ENCODE measurements at regions not wholly inside any gene's neighbourhood (a gene's known extent, or its start where the extent isn't known, plus 50 kb on each side); places are given as distances from the start of the nearest gene placed in this dataset.

DNA sequence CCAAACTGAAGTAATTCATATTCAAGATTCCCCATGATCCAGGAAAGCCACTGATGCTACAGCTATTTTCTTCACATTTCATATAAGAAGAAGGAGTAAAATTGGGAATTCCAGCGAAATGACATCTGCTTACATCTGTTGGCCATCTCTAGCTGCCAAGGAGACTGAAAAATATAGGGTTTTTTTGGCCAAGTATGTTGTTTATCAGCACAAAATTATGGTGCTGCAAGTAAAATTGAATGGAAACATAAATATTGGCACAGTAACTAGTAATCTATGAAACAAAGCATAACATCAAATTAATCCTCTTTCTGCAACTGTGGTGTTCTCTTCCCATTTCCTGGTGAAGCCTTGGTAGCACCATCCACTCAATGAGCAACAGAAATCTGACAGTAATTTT is 649.5 kb upstream of the ZNF804A start:
- Histone ChIP-seq H2BK5ac (ENCODE audit: low read length) (no peak overlapping the region), H3K9ac (ENCODE audit: low read length) (no peak overlapping the region), H3K79me1 (ENCODE audit: low read length) (no peaks in the 10 kb centered on the region), H3K18ac (ENCODE audit: low read length) (no peak overlapping the region), H3K36me3 (ENCODE audit: control insufficient read depth, insufficient read depth, low read length) (no peaks in the 10 kb centered on the region), H3K56ac (ENCODE audit: low read length) (no peak overlapping the region), H3K4ac (ENCODE audit: low read depth, low read length) (no peak overlapping the region), H3K27ac (ENCODE audit: low read depth, low read length) (no peak overlapping the region), H4K5ac (ENCODE audit: low read length) (no peak overlapping the region), H2BK120ac (ENCODE audit: low read depth, low read length) (no peak overlapping the region), H4K8ac (ENCODE audit: low read depth, low read length) (no peak overlapping the region), H3K4me1 (ENCODE audit: control insufficient read depth, low read depth, low read length) (no peaks in the 10 kb centered on the region), H3K4me3 (ENCODE audit: low read length) (no peak overlapping the region), H2AK5ac (ENCODE audit: low read length) (no peak overlapping the region), H3K23ac (ENCODE audit: low read length) (no peak overlapping the region), H3K4me2 (ENCODE audit: low read length) (no peak overlapping the region), H3K79me2 (ENCODE audit: control insufficient read depth, insufficient read depth, low read length) (no peaks in the 10 kb centered on the region), H3K27me3 (ENCODE audit: insufficient read depth, low read length, poor library complexity) (no peaks in the 10 kb centered on the region), H2BK15ac (replicated peaks; ENCODE audit: low read depth) (no peak overlapping the region)
- no CpG with 5 or more reads among the region's 1 CpG for WGBS (ENCODE audit: extremely low coverage, insufficient coverage, low lambda C conversion rate)
- DNase-seq = no peak

DNA sequence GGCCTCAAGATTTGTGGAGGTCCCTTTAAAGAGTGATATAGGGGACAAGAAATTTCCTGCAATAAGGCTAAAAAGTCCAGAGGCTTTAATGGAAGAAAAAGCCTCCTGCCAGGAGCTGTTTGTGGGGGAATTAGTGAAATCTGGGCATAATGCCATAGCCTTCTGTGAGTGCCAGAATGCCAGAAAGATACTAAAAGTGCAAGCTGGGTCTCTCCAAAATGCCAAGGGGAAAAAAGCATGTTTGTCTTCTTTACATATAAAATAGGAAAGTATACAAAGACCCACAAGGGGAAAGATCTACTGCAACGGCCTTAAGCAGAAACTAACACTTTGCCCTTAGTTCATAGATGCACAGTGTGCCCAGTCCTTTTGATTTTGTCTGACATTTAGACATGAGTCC is 647.7 kb upstream of the ZNF804A start:
- no peak for DNase-seq
- Histone ChIP-seq H3K36me3 (ENCODE audit: control insufficient read depth, insufficient read depth, low read length) (no peaks in the 10 kb centered on the region), H3K4me1 (ENCODE audit: control insufficient read depth, low read depth, low read length) (no peaks in the 10 kb centered on the region), H3K4ac (ENCODE audit: low read depth, low read length) (no peak overlapping the region), H3K27ac (ENCODE audit: low read depth, low read length) (no peak overlapping the region), H3K4me2 (ENCODE audit: low read length) (no peak overlapping the region), H2BK120ac (ENCODE audit: low read depth, low read length) (no peak overlapping the region), H3K4me3 (ENCODE audit: low read length) (no peak overlapping the region), H3K79me1 (ENCODE audit: low read length) (no peaks in the 10 kb centered on the region), H2BK15ac (replicated peaks; ENCODE audit: low read depth) (no peak overlapping the region), H2AK5ac (ENCODE audit: low read length) (no peak overlapping the region), H3K79me2 (ENCODE audit: control insufficient read depth, insufficient read depth, low read length) (no peaks in the 10 kb centered on the region), H3K56ac (ENCODE audit: low read length) (no peak overlapping the region), H4K5ac (ENCODE audit: low read length) (no peak overlapping the region), H4K8ac (ENCODE audit: low read depth, low read length) (no peak overlapping the region), H3K23ac (ENCODE audit: low read length) (no peak overlapping the region), H2BK5ac (ENCODE audit: low read length) (no peak overlapping the region), H3K9ac (ENCODE audit: low read length) (no peak overlapping the region), H3K18ac (ENCODE audit: low read length) (peak overlapping the region; percentile 39), H3K27me3 (ENCODE audit: insufficient read depth, low read length, poor library complexity) (no peaks in the 10 kb centered on the region)
- no CpG with 5 or more reads among the region's 1 CpG for WGBS (ENCODE audit: extremely low coverage, insufficient coverage, low lambda C conversion rate)

DNA sequence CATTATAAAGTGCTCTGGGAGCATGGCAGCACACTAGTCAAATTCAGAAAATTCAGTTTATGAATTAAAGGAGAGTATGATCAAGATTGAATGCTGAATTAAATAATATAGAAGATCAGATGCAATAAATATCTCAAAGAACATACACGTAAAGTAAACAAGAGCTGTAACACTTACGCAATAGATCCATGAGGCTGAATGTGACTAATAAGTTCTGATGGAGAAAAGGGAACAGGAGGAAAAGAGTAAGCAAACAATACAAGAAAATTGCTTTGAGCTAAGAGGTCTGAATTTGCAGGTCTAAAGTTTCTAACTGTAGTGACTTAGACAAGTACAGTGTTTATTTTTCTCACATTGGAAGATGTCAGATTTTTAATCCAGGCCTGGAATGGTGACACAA is 646.7 kb upstream of the ZNF804A start:
- Histone ChIP-seq H2BK120ac (ENCODE audit: low read depth, low read length) (no peak overlapping the region), H2AK5ac (ENCODE audit: low read length) (no peak overlapping the region), H3K4me1 (ENCODE audit: control insufficient read depth, low read depth, low read length) (no peaks in the 10 kb centered on the region), H3K79me1 (ENCODE audit: low read length) (no peaks in the 10 kb centered on the region), H3K79me2 (ENCODE audit: control insufficient read depth, insufficient read depth, low read length) (no peaks in the 10 kb centered on the region), H4K5ac (ENCODE audit: low read length) (no peak overlapping the region), H3K56ac (ENCODE audit: low read length) (no peak overlapping the region), H2BK15ac (replicated peaks; ENCODE audit: low read depth) (no peak overlapping the region), H2BK5ac (ENCODE audit: low read length) (no peak overlapping the region), H4K8ac (ENCODE audit: low read depth, low read length) (no peak overlapping the region), H3K9ac (ENCODE audit: low read length) (no peak overlapping the region), H3K36me3 (ENCODE audit: control insufficient read depth, insufficient read depth, low read length) (no peaks in the 10 kb centered on the region), H3K27me3 (ENCODE audit: insufficient read depth, low read length, poor library complexity) (no peaks in the 10 kb centered on the region), H3K4ac (ENCODE audit: low read depth, low read length) (no peak overlapping the region), H3K18ac (ENCODE audit: low read length) (no peak overlapping the region), H3K23ac (ENCODE audit: low read length) (no peak overlapping the region), H3K4me2 (ENCODE audit: low read length) (no peak overlapping the region), H3K4me3 (ENCODE audit: low read length) (no peak overlapping the region), H3K27ac (ENCODE audit: low read depth, low read length) (no peak overlapping the region)
- DNase-seq = no peak
- no CpG with 5 or more reads among the region's 2 CpGs for WGBS (ENCODE audit: extremely low coverage, insufficient coverage, low lambda C conversion rate)

DNA sequence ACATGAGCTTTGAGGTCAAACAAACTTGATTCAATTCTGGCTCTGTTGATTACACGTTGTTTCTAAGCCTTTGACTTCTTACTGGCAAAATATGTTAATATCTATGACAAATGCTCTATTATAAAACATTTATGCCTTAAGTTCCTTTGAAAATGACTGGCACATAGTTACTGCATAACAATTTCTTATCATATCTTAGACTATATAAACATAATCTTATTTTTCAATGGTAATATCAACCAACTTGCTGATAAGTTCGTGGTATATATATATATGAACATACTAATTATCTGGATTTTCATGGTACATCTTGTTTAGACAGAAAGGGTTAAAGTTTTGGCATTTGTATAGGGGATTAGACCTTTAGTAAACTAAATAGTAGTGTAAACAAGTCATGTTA is 645.6 kb upstream of the ZNF804A start:
- no peak overlapping the region for H4K8ac ChIP-seq (ENCODE audit: low read depth, low read length)
- no peak overlapping the region for H2BK15ac ChIP-seq (replicated peaks; ENCODE audit: low read depth)
- WGBS (ENCODE audit: extremely low coverage, insufficient coverage, low lambda C conversion rate) = no CpG with 5 or more reads among the region's 2 CpGs
- no peak overlapping the region for H3K18ac ChIP-seq (ENCODE audit: low read length)
- H3K56ac ChIP-seq (ENCODE audit: low read length) = no peak overlapping the region
- H2AK5ac ChIP-seq (ENCODE audit: low read length) = no peak overlapping the region
- H3K79me1 ChIP-seq (ENCODE audit: low read length) = no peaks in the 10 kb centered on the region
- no peak overlapping the region for H3K9ac ChIP-seq (ENCODE audit: low read length)
- H3K36me3 ChIP-seq (ENCODE audit: control insufficient read depth, insufficient read depth, low read length) = no peaks in the 10 kb centered on the region
- no peaks in the 10 kb centered on the region for H3K27me3 ChIP-seq (ENCODE audit: insufficient read depth, low read length, poor library complexity)
- H2BK5ac ChIP-seq (ENCODE audit: low read length) = no peak overlapping the region
- H3K27ac ChIP-seq (ENCODE audit: low read depth, low read length) = no peak overlapping the region
- H3K79me2 ChIP-seq (ENCODE audit: control insufficient read depth, insufficient read depth, low read length) = no peaks in the 10 kb centered on the region
- DNase-seq = no peak
- H2BK120ac ChIP-seq (ENCODE audit: low read depth, low read length) = no peak overlapping the region
- H3K4me3 ChIP-seq (ENCODE audit: low read length) = no peak overlapping the region
- no peak overlapping the region for H3K4me2 ChIP-seq (ENCODE audit: low read length)
- no peak overlapping the region for H3K4ac ChIP-seq (ENCODE audit: low read depth, low read length)
- no peak overlapping the region for H4K5ac ChIP-seq (ENCODE audit: low read length)
- H3K23ac ChIP-seq (ENCODE audit: low read length) = no peak overlapping the region
- H3K4me1 ChIP-seq (ENCODE audit: control insufficient read depth, low read depth, low read length) = no peaks in the 10 kb centered on the region

DNA sequence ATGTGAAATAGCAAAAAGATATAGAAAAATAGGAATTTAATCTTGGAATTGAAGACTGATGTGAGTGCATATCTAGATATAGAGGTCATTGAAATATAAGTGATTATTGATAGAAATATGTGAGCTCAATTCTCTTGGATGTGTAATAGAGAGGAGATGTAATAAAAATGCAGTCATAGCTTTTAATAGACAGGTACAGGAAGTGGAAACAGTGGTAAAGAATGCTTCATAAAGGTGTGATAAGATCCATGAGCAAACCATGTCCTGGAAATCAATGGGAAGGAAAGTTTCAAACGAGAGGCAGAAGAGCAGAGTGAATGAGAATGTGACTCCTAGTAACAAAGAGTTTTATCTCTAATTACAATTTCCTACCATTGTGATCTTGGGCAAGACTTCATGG is 634.7 kb upstream of the ZNF804A start:
- Histone ChIP-seq H3K4me1 (ENCODE audit: control insufficient read depth, low read depth, low read length) (no peaks in the 10 kb centered on the region), H3K79me1 (ENCODE audit: low read length) (no peaks in the 10 kb centered on the region), H3K56ac (ENCODE audit: low read length) (no peak overlapping the region), H3K18ac (ENCODE audit: low read length) (no peak overlapping the region), H3K27ac (ENCODE audit: low read depth, low read length) (no peak overlapping the region), H3K36me3 (ENCODE audit: control insufficient read depth, insufficient read depth, low read length) (no peaks in the 10 kb centered on the region), H3K4ac (ENCODE audit: low read depth, low read length) (no peak overlapping the region), H3K9ac (ENCODE audit: low read length) (no peak overlapping the region), H4K8ac (ENCODE audit: low read depth, low read length) (no peak overlapping the region), H3K4me2 (ENCODE audit: low read length) (no peak overlapping the region), H4K5ac (ENCODE audit: low read length) (no peak overlapping the region), H2BK15ac (replicated peaks; ENCODE audit: low read depth) (no peak overlapping the region), H3K4me3 (ENCODE audit: low read length) (no peak overlapping the region), H2BK120ac (ENCODE audit: low read depth, low read length) (no peak overlapping the region), H2BK5ac (ENCODE audit: low read length) (no peak overlapping the region), H3K79me2 (ENCODE audit: control insufficient read depth, insufficient read depth, low read length) (no peaks in the 10 kb centered on the region), H3K23ac (ENCODE audit: low read length) (no peak overlapping the region), H2AK5ac (ENCODE audit: low read length) (no peak overlapping the region), H3K27me3 (ENCODE audit: insufficient read depth, low read length, poor library complexity) (no peaks in the 10 kb centered on the region)
- no CpG with 5 or more reads among the region's 1 CpG for WGBS (ENCODE audit: extremely low coverage, insufficient coverage, low lambda C conversion rate)
- no peak for DNase-seq

DNA sequence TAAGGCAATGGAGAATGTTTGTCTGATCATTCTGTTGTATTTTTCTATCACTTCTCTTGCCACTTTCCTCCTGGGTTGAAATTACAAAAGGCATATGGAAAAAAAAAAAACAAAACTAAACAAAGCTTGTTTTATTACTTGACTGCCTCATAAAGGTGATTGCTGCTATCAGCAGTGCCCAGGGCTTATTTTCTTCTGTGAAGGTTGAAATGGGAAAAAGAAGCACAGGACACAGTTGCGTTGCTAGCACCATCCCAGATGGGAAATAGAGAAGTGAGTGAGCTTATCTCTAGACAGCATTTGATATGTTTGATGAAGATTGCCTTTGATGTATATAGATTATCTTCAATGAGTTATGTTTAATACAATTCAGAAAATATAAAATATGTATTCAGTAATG is 633.8 kb upstream of the ZNF804A start:
- Histone ChIP-seq H3K4ac (ENCODE audit: low read depth, low read length) (no peak overlapping the region), H3K27ac (ENCODE audit: low read depth, low read length) (no peak overlapping the region), H3K36me3 (ENCODE audit: control insufficient read depth, insufficient read depth, low read length) (no peaks in the 10 kb centered on the region), H3K23ac (ENCODE audit: low read length) (no peak overlapping the region), H4K8ac (ENCODE audit: low read depth, low read length) (no peak overlapping the region), H3K4me1 (ENCODE audit: control insufficient read depth, low read depth, low read length) (no peaks in the 10 kb centered on the region), H3K79me2 (ENCODE audit: control insufficient read depth, insufficient read depth, low read length) (no peaks in the 10 kb centered on the region), H3K27me3 (ENCODE audit: insufficient read depth, low read length, poor library complexity) (no peaks in the 10 kb centered on the region), H2BK120ac (ENCODE audit: low read depth, low read length) (no peak overlapping the region), H3K18ac (ENCODE audit: low read length) (no peak overlapping the region), H3K4me2 (ENCODE audit: low read length) (no peak overlapping the region), H3K9ac (ENCODE audit: low read length) (no peak overlapping the region), H2BK5ac (ENCODE audit: low read length) (no peak overlapping the region), H2AK5ac (ENCODE audit: low read length) (no peak overlapping the region), H3K56ac (ENCODE audit: low read length) (no peak overlapping the region), H3K4me3 (ENCODE audit: low read length) (no peak overlapping the region), H3K79me1 (ENCODE audit: low read length) (no peaks in the 10 kb centered on the region), H4K5ac (ENCODE audit: low read length) (no peak overlapping the region), H2BK15ac (replicated peaks; ENCODE audit: low read depth) (no peak overlapping the region)
- no peak for DNase-seq
- WGBS (ENCODE audit: extremely low coverage, insufficient coverage, low lambda C conversion rate) = no CpG with 5 or more reads among the region's 1 CpG

Data from mesendoderm (in vitro differentiated cells).